ENCODE measurements at regions not wholly inside any gene's neighbourhood (a gene's known extent, or its start where the extent isn't known, plus 50 kb on each side); places are given as distances from the start of the nearest gene placed in this dataset.

DNA sequence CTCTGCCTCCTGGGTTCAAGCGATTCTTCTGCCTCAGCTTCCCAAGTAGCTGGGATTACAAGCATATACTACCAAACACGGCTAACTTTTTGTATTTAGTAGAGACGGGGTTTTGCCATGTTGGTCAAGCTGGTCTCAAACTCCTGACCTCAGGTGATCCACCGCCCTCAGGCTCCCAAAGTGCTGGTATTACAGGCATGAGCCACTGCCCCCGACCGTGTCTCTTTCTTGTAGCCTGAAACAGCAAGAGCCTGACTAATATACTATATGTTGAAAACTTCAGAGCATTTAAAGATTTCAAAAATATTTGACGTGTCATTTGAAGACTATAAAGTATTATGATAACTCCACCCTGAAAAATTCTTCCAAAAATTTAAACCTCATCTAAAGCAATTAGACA lies 71.7 kb upstream of the ZNF648 start:
- TF ChIP-seq, protein P1, sequence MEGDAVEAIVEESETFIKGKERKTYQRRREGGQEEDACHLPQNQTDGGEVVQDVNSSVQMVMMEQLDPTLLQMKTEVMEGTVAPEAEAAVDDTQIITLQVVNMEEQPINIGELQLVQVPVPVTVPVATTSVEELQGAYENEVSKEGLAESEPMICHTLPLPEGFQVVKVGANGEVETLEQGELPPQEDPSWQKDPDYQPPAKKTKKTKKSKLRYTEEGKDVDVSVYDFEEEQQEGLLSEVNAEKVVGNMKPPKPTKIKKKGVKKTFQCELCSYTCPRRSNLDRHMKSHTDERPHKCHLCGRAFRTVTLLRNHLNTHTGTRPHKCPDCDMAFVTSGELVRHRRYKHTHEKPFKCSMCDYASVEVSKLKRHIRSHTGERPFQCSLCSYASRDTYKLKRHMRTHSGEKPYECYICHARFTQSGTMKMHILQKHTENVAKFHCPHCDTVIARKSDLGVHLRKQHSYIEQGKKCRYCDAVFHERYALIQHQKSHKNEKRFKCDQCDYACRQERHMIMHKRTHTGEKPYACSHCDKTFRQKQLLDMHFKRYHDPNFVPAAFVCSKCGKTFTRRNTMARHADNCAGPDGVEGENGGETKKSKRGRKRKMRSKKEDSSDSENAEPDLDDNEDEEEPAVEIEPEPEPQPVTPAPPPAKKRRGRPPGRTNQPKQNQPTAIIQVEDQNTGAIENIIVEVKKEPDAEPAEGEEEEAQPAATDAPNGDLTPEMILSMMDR (conservative IDR thresholded peaks at IDR 0.05), result no peak
- TF ChIP-seq ZFX (IDR thresholded peaks at IDR 0.05), result no peak
